K562 (cell line): ENCODE measurements at regions not wholly inside any gene's neighbourhood (a gene's known extent, or its start where the extent isn't known, plus 50 kb on each side); places are given as distances from the start of the nearest gene placed in this dataset.

Source experiments
- ATAC-seq: fragments of 200-7000 bp; cut with Tn5 transposase; 3 replicates; pipeline ENCODE4 v1.9.1; 2020; ENCODE audit warnings: moderate library complexity
- BruUV-seq: library from RNA; stranded (reverse); fragments of 400-500 nt; replicated peaks from 2 replicates; lab custom pipeline; 2021; lab: Mats Ljungman, UMichigan
- CTCF ChIA-PET: fragments of 300-600 bp; formaldehyde crosslinking; extraction: SDS; loops from one replicate; lab custom pipeline; 2021; ENCODE audit warnings: low intra/inter-chr PET ratio; lab: Yijun Ruan, JAX
- POLR2A ChIA-PET: fragments of 300-600, 350-650 bp; sonication (Branson Sonifier 250); formaldehyde crosslinking; extraction: SDS; loops from one replicate; lab custom pipeline; 2021; ENCODE audit warnings: antibody characterized with exemption, inconsistent platforms; lab: Yijun Ruan, JAX
- DNase-seq, 4 experiments: peaks; one replicate each; pipeline versions ENCODE4 v3.0.0 to v3.0.0-alpha.2; 2011 to 2018; ENCODE audit warnings: low spot score in 3 of 4, mixed read lengths in 3 of 4; ENCODE audit errors: extremely low read depth in 1 of 4
- FAIRE-seq: peaks from 2 replicates; lab custom pipeline; 2011; peaks lifted over from hg19 to GRCh38; lab: Jason Lieb, UNC
- H2AFZ ChIP-seq: 2 replicates; pipeline ENCODE4 v1.6.0; 2011; ENCODE audit warnings: low read depth, low read length, control low read depth, inconsistent platforms
- H3K27ac ChIP-seq: fragments of 200-600 bp; 3 replicates; pipeline ENCODE4 v1.8.0; 2011; ENCODE audit warnings: low read depth, mild to moderate bottlenecking, control low read depth, inconsistent platforms, low read length, moderate library complexity, mixed read lengths; ENCODE audit errors: extremely low read depth
- H3K27me3 ChIP-seq, 2 experiments: fragments of 300-600 bp in 1 of 2; 2 replicates in 1 of 2; 3 replicates in 1 of 2; pipeline versions ENCODE4 v1.6.0 to v1.8.0; 2011; ENCODE audit warnings: inconsistent platforms in 2 of 2, low read length in 2 of 2, mild to moderate bottlenecking in 1 of 2, mixed read lengths in 1 of 2, moderate library complexity in 1 of 2; ENCODE audit not compliant: control insufficient read depth in 2 of 2, insufficient read depth in 2 of 2
- H3K36me3 ChIP-seq: fragments of 300-600 bp; 3 replicates; pipeline ENCODE4 v1.8.0; 2011; ENCODE audit warnings: mild to moderate bottlenecking, low read length, inconsistent platforms; ENCODE audit not compliant: control insufficient read depth, insufficient read depth
- H3K4me1 ChIP-seq, 2 experiments: fragments of 200-600 bp in 1 of 2; replicated peaks in 1 of 2; 2 replicates in 1 of 2; 3 replicates in 1 of 2; pipeline versions ENCODE4 v1.5.1 to v1.8.0; 2011; ENCODE audit warnings: inconsistent platforms in 2 of 2, low read length in 2 of 2, mild to moderate bottlenecking in 1 of 2, mixed read lengths in 1 of 2, moderate library complexity in 1 of 2; ENCODE audit not compliant: control insufficient read depth in 2 of 2, insufficient read depth in 2 of 2
- H3K4me2 ChIP-seq: 2 replicates; pipeline ENCODE4 v1.6.1; 2011; ENCODE audit warnings: low read length, control low read depth, inconsistent platforms, mixed read lengths; ENCODE audit not compliant: insufficient read depth
- H3K4me3 ChIP-seq: fragments of 200-600 bp; sonication (generic), shearing (Covaris generic); 2 replicates; pipeline ENCODE4 v1.5.1; 2016; ENCODE audit warnings: control low read depth, inconsistent platforms
- H3K79me2 ChIP-seq: fragments of 200-600 bp; 3 replicates; pipeline ENCODE4 v1.8.0; 2011; ENCODE audit warnings: low read length, inconsistent platforms; ENCODE audit not compliant: control insufficient read depth, insufficient read depth
- H3K9ac ChIP-seq, 2 experiments: 2 replicates each; pipeline versions ENCODE4 v1.6.0 to v1.6.1; 2011; ENCODE audit warnings: low read depth in 2 of 2, low read length in 2 of 2, control low read depth in 1 of 2, inconsistent platforms in 1 of 2, mild to moderate bottlenecking in 1 of 2, mixed read lengths in 1 of 2; ENCODE audit not compliant: insufficient read depth in 1 of 2
- H3K9me1 ChIP-seq: one replicate; pipeline ENCODE4 v1.6.0; 2011; ENCODE audit warnings: inconsistent platforms, mild to moderate bottlenecking, low read length, moderate library complexity; ENCODE audit not compliant: control insufficient read depth, insufficient read depth
- H3K9me3 ChIP-seq: replicated peaks from 2 replicates; pipeline ENCODE4 v1.5.1; 2011; ENCODE audit warnings: low read depth, low read length, inconsistent platforms; ENCODE audit not compliant: control insufficient read depth, insufficient read depth
- H4K20me1 ChIP-seq: replicated peaks from 2 replicates; pipeline ENCODE4 v1.6.1; 2011; ENCODE audit warnings: low read length, inconsistent platforms, mixed read lengths; ENCODE audit not compliant: control insufficient read depth, insufficient read depth
- CHD1 ChIP-seq: fragments of 200-600 bp; sonication (generic); IDR thresholded peaks from one replicate; pipeline ENCODE4 v1.6.1; 2012; ENCODE audit warnings: mild to moderate bottlenecking, moderate library complexity, low read length, inconsistent platforms
- PHB2 ChIP-seq: fragments of 450-650 bp; IDR thresholded peaks from 2 replicates; pipeline ENCODE4 v1.6.1; 2017; ENCODE audit warnings: low read depth
- PHF8 ChIP-seq: fragments of 200-600 bp; sonication (generic); IDR thresholded peaks from 2 replicates; pipeline ENCODE4 v1.6.1; 2012; ENCODE audit warnings: mixed run types, mild to moderate bottlenecking, inconsistent platforms, low read length, moderate library complexity, borderline replicate concordance
- YY1 ChIP-seq, 3 experiments: IDR thresholded peaks; 2 replicates each; pipeline ENCODE4 v1.6.1; 2011; ENCODE audit warnings: low read length in 2 of 3, mild to moderate bottlenecking in 2 of 3, moderate library complexity in 2 of 3, borderline replicate concordance in 1 of 3, control low read depth in 1 of 3, low read depth in 1 of 3; ENCODE audit not compliant: insufficient read depth in 3 of 3, insufficient replicate concordance in 2 of 3, control insufficient read depth in 1 of 3, insufficient read length in 1 of 3; ENCODE audit errors: extremely low read depth in 1 of 3
- ZNF311 ChIP-seq: fragments of 250-450 bp; sonication (Bioruptor Pico); IDR thresholded peaks from 2 replicates; pipeline ENCODE4 v1.4.0; 2020; ENCODE audit warnings: mild to moderate bottlenecking, moderate library complexity
- ZNF699 ChIP-seq: fragments of 250-450 bp; sonication (Bioruptor Pico); IDR thresholded peaks from 2 replicates; pipeline ENCODE4 v1.8.0; 2021; ENCODE audit warnings: mild to moderate bottlenecking, moderate library complexity; ENCODE audit not compliant: insufficient replicate concordance
- ZNF780A ChIP-seq: fragments of 250-450 bp; sonication (Bioruptor Pico); IDR thresholded peaks from 2 replicates; pipeline ENCODE4 v1.5.0; 2021; ENCODE audit warnings: mild to moderate bottlenecking
- WGBS: fragments of 100-300 bp; shearing (Covaris generic); methylation state at CpG from one replicate; pipeline ENCODE4 v1.1.6; 2016; ENCODE audit warnings: low coverage, mixed read lengths; ENCODE audit not compliant: insufficient coverage; ENCODE audit errors: missing lambda C conversion rate; 5-methylcytosine and 5-hydroxymethylcytosine counted together
- in situ Hi-C: fragments of 300-500 bp; cut with MboI; formaldehyde crosslinking; loops from 4 replicates; pipeline ENCODE4 v1.15.0; 2018; ENCODE audit warnings: inconsistent platforms, mixed read lengths
- intact Hi-C: fragments of 100-400 bp; cut with micrococcal nuclease; formaldehyde crosslinking; loops from 2 replicates; pipeline ENCODE4 v1.14.2; 2022
- TF ChIP-seq, protein P1 (sequence below): fragments of 250-450 bp; sonication (Bioruptor Pico); IDR thresholded peaks from 2 replicates; pipeline ENCODE4 v1.5.0; 2021
- TF ChIP-seq, protein P2 (sequence below): fragments of 200-600 bp; sonication (generic); IDR thresholded peaks from one replicate; pipeline ENCODE4 v1.6.1; 2012; ENCODE audit warnings: mild to moderate bottlenecking, low read depth, low read length, inconsistent platforms

DNA sequence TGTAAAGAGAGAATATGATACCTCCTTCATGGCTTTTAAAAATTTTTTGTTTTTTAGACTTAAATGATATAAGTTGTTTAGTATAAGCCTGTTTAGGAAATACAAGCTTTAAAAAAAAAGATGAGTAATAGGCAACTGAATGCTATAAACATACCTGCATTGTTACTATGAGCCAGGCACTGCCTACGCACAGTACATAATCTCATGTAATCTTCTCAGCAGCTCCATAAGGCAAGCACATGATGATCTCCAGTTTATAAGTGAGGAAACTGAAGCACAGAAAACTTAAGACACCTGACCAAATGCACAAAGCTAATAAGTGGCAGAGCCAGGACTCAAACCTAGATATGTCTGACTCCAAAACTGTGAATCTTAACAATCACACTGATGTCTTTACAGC is 156.3 kb upstream of the SLC1A4 start:
- no peak for DNase-seq
- ChIA-PET POLR2A (no interaction called here), CTCF (no interaction called here)
- no peaks in the 10 kb centered on the region for H3K9me1 ChIP-seq
- in situ Hi-C loops: no loop called here
- no peak overlapping the region for H3K9ac ChIP-seq
- no peaks in the 10 kb centered on the region for H4K20me1 ChIP-seq
- H3K36me3 ChIP-seq: no peaks in the 10 kb centered on the region
- no peak overlapping the region for H3K4me2 ChIP-seq
- peaks cover 11 to 30% of the 10 kb centered on the region in 2 experiments for H3K4me1 ChIP-seq
- H3K9me3 ChIP-seq: no peaks in the 10 kb centered on the region
- no peak for FAIRE-seq
- ATAC-seq: no peak
- no peak overlapping the region for H3K27ac ChIP-seq
- WGBS: 82% methylated on average over 1 of the region's 1 CpG
- intact Hi-C loops: loop anchor here (5.0 kb wide), 1 partner anchor 81 kb away; no protein-coding TSS in a partner anchor
- no TSS peak for BruUV-seq
- H3K79me2 ChIP-seq: no peaks in the 10 kb centered on the region
- no peak overlapping the region for H3K4me3 ChIP-seq
- H3K27me3 ChIP-seq: no peaks in the 10 kb centered on the region
- H2AFZ ChIP-seq: no peak overlapping the region
- TF ChIP-seq ZNF780A (CRISPR knock-in tag) (no peak), PHF8 (no peak), YY1 (IDR thresholded peaks at IDR 0.05; ENCODE audit: borderline replicate concordance in 1 of 3, control insufficient read depth in 1 of 3, extremely low read depth in 1 of 3, insufficient read depth in 3 of 3, insufficient read length in 1 of 3, insufficient replicate concordance in 2 of 3, low read depth in 1 of 3, low read length in 2 of 3) (no peak), ZNF699 (CRISPR knock-in tag) (no peak), ZNF311 (CRISPR knock-in tag) (no peak), CHD1 (no peak), PHB2 (no peak)
- TF ChIP-seq, protein P1, sequence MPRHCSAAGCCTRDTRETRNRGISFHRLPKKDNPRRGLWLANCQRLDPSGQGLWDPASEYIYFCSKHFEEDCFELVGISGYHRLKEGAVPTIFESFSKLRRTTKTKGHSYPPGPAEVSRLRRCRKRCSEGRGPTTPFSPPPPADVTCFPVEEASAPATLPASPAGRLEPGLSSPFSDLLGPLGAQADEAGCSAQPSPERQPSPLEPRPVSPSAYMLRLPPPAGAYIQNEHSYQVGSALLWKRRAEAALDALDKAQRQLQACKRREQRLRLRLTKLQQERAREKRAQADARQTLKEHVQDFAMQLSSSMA (CRISPR knock-in tag): no peak
- TF ChIP-seq, protein P2, sequence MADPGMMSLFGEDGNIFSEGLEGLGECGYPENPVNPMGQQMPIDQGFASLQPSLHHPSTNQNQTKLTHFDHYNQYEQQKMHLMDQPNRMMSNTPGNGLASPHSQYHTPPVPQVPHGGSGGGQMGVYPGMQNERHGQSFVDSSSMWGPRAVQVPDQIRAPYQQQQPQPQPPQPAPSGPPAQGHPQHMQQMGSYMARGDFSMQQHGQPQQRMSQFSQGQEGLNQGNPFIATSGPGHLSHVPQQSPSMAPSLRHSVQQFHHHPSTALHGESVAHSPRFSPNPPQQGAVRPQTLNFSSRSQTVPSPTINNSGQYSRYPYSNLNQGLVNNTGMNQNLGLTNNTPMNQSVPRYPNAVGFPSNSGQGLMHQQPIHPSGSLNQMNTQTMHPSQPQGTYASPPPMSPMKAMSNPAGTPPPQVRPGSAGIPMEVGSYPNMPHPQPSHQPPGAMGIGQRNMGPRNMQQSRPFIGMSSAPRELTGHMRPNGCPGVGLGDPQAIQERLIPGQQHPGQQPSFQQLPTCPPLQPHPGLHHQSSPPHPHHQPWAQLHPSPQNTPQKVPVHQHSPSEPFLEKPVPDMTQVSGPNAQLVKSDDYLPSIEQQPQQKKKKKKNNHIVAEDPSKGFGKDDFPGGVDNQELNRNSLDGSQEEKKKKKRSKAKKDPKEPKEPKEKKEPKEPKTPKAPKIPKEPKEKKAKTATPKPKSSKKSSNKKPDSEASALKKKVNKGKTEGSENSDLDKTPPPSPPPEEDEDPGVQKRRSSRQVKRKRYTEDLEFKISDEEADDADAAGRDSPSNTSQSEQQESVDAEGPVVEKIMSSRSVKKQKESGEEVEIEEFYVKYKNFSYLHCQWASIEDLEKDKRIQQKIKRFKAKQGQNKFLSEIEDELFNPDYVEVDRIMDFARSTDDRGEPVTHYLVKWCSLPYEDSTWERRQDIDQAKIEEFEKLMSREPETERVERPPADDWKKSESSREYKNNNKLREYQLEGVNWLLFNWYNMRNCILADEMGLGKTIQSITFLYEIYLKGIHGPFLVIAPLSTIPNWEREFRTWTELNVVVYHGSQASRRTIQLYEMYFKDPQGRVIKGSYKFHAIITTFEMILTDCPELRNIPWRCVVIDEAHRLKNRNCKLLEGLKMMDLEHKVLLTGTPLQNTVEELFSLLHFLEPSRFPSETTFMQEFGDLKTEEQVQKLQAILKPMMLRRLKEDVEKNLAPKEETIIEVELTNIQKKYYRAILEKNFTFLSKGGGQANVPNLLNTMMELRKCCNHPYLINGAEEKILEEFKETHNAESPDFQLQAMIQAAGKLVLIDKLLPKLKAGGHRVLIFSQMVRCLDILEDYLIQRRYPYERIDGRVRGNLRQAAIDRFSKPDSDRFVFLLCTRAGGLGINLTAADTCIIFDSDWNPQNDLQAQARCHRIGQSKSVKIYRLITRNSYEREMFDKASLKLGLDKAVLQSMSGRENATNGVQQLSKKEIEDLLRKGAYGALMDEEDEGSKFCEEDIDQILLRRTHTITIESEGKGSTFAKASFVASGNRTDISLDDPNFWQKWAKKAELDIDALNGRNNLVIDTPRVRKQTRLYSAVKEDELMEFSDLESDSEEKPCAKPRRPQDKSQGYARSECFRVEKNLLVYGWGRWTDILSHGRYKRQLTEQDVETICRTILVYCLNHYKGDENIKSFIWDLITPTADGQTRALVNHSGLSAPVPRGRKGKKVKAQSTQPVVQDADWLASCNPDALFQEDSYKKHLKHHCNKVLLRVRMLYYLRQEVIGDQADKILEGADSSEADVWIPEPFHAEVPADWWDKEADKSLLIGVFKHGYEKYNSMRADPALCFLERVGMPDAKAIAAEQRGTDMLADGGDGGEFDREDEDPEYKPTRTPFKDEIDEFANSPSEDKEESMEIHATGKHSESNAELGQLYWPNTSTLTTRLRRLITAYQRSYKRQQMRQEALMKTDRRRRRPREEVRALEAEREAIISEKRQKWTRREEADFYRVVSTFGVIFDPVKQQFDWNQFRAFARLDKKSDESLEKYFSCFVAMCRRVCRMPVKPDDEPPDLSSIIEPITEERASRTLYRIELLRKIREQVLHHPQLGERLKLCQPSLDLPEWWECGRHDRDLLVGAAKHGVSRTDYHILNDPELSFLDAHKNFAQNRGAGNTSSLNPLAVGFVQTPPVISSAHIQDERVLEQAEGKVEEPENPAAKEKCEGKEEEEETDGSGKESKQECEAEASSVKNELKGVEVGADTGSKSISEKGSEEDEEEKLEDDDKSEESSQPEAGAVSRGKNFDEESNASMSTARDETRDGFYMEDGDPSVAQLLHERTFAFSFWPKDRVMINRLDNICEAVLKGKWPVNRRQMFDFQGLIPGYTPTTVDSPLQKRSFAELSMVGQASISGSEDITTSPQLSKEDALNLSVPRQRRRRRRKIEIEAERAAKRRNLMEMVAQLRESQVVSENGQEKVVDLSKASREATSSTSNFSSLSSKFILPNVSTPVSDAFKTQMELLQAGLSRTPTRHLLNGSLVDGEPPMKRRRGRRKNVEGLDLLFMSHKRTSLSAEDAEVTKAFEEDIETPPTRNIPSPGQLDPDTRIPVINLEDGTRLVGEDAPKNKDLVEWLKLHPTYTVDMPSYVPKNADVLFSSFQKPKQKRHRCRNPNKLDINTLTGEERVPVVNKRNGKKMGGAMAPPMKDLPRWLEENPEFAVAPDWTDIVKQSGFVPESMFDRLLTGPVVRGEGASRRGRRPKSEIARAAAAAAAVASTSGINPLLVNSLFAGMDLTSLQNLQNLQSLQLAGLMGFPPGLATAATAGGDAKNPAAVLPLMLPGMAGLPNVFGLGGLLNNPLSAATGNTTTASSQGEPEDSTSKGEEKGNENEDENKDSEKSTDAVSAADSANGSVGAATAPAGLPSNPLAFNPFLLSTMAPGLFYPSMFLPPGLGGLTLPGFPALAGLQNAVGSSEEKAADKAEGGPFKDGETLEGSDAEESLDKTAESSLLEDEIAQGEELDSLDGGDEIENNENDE: no peak
